HG02884 (cell line): ENCODE measurements at regions not wholly inside any gene's neighbourhood (a gene's known extent, or its start where the extent isn't known, plus 50 kb on each side); places are given as distances from the start of the nearest gene placed in this dataset.
"Not testable (repeated sequence)": the region's sequence is repeated elsewhere in the genome, so short reads cannot be mapped to it uniquely, and the experiment has no call there.

Experiments
- ATAC-seq: cut with Tn5 transposase; IDR thresholded peaks from one replicate; pipeline ENCODE4 v1.9.1; 2021; ENCODE audit warnings: mild to moderate bottlenecking, moderate library complexity; ENCODE audit not compliant: unreplicated experiment

DNA sequence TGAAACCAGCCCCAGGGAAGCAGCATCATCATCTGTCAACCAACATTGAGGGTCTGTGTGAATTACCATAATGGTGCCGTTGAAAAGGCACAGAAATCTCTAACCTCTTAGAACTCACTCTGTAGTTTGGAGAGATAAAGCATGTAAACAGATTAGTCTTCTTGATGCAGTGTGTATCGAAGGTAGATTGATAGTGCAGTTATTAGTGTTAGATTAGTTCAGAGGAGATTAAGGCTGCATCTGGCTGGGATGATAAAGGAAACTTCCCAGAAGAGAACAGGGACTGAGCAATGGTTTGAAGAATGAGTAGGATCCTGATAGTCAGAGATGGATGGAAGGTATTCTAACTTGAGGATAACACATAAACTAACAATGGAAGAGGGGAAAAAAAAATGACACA, 651.5 kb downstream of the TLE1 start:
- no peak for ATAC-seq

DNA sequence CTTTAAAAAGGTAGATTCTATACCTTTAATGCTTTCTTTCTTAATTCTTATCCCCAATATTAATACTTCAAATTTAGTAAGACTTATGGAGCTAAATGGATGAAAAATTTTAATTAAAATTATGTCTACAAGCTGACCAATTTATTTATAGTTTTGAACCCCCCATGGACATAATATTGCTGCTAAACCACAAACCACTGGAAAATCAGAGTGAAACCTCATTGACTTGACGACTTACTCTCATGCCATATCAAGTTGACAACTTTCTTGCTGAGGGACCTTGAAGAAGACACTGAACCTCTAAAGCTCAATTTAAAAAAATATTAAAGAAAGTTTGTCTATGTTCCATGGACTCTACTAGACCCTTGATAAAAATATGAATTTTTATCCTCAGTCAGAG, 653.7 kb downstream of the TLE1 start:
- ATAC-seq = no peak

DNA sequence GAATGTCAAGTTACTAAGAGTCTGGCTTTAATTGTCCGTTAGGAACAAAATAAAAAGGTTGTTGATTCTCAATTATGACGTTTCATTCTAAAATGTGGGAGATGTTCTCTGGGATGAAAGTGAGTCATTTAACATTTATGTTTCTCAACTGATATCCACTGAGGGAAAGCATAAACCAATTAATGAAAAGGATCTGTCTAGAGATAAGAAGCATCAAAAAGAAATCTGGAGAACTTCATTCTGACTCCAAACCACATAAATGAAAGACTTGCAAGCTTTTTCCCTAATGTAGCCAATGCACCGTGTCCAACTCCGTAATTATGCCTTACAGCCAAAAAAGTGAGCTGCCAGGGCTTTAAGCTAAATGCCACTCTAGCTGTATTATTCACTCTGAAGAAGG, 654.2 kb downstream of the TLE1 start:
- no peak for ATAC-seq

GRCh38 chr9:81032831-81033230, 656.5 kb downstream of the TLE1 start:
- no peak for ATAC-seq

GRCh38 chr9:81032030-81032572, 657.2 kb downstream of the TLE1 start:
- ATAC-seq = peak; percentile 50

- ATAC-seq = no peak
Observed at GRCh38 chr9:81031422-81032029, 657.8 kb downstream of the TLE1 start.

GRCh38 chr9:81030027-81030426, 659.3 kb downstream of the TLE1 start:
- no peak for ATAC-seq

DNA sequence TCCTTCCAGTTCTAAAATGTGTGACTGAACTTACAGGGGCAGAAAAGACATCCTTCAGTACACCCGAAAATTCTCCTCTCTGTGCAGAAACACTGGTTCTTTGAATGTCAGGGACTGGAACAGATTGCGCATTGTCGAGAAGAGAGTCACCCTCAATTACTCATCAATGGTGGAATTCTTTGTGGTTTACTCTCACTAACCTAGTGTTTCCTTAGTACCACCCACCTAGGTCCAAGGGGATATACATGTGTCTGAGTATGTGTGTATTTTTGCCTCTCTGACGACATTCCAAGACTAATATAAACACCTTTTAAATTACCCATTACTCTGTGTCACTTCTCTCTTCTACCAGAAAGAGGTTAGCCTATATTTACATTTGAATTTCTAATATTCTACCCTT, 660.8 kb downstream of the TLE1 start:
- ATAC-seq = no peak

- ATAC-seq = no peak
Observed at GRCh38 chr9:81022177-81022576, 667.2 kb downstream of the TLE1 start.

- not testable (repeated sequence) for ATAC-seq
Observed at GRCh38 chr9:81014945-81015344, 674.4 kb downstream of the TLE1 start.

DNA sequence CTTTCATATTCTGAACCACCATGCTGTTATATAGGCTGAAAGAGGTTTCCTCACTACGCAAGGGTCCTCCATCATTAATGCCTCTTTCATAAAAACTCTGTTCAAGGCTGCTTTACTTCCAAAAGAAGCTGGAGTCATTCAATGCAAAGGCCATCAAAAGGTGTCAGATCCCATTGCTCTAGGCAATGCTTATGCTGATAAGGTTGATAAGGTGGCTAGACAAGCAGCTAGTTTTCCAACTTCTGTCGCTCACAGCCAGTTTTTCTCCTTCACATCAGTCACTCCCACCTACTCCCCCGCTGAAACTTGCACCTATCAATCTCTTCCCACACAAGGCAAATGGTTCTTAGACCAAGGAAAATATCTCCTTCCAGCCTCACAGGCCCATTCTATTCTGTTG, 676.2 kb downstream of the TLE1 start:
- ATAC-seq = not testable (repeated sequence)

- no peak for ATAC-seq
Observed at GRCh38 chr9:81002906-81003305, 686.4 kb downstream of the TLE1 start.

DNA sequence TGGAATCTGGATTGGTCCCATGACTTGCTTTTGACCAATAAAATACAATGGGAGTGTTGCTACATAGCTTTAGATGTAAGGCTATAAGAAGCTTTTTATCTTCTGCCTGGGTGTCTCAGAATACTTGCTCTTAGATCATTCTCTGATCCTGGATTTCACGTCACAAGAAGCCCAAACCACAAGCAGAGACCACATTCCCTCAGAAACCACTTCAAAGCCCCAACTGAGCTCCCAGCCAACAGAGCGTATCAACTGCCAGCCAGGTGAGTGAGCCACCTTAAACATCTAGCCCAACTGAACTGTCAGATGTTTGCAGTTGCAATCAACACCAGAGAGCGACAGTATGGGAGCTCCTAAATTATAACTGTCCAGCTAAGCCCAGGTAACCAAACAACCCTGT, 687.1 kb downstream of the TLE1 start:
- no peak for ATAC-seq

GRCh38 chr9:80995759-80996158, 693.6 kb downstream of the TLE1 start:
- ATAC-seq = no peak

- no peak for ATAC-seq
Observed at GRCh38 chr9:80994892-80995291, 694.5 kb downstream of the TLE1 start.

- not testable (repeated sequence) for ATAC-seq
Observed at GRCh38 chr9:80985595-80985994, 703.8 kb downstream of the TLE1 start.

- ATAC-seq = no peak
Observed at GRCh38 chr9:80976403-80976802, 712.9 kb downstream of the TLE1 start.

DNA sequence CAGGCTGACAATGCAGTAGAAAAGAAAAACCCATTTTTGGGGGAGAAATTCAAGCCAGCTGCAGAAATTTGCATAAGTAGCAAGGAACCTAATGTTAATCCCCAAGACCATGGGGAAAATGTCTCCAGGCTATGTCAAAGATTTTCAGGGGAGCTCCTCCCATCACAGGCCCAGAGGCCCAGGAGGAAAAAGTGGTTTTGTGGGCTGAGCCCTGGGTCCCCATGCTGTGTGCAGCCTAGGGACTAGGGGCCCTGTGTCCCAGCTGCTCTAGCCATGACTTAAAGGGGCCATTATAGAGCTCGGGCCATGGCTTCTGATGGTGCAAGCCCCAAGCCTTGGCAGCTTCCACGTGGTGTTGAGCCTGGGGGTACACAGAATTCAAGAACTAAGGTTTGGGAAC, 719.0 kb downstream of the TLE1 start:
- not testable (repeated sequence) for ATAC-seq

- ATAC-seq = no peak
Observed at GRCh38 chr9:80968611-80969010, 720.7 kb downstream of the TLE1 start.

GRCh38 chr9:80964914-80965313, 724.4 kb downstream of the TLE1 start:
- no peak for ATAC-seq

DNA sequence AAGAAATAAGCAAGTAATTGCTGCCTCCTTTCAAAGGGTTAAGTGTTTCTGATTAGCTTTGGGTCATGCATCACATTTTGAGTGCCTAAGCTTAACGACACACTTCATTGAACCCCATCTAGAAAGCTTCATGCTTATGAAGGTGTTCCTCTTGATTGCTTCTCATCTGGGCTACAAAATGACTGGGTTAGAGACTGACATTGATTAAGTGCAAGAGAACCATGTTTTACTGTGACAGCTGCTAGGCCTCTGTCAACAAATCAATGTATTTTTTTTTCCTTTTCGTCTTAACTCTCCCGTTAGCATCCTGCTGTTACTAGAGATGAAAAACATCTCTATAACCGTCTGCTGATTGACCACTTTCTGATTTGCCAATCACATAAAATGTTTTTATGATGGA, 725.0 kb downstream of the TLE1 start:
- ATAC-seq = no peak

- no peak for ATAC-seq
Observed at GRCh38 chr9:80957801-80958200, 731.5 kb downstream of the TLE1 start.

DNA sequence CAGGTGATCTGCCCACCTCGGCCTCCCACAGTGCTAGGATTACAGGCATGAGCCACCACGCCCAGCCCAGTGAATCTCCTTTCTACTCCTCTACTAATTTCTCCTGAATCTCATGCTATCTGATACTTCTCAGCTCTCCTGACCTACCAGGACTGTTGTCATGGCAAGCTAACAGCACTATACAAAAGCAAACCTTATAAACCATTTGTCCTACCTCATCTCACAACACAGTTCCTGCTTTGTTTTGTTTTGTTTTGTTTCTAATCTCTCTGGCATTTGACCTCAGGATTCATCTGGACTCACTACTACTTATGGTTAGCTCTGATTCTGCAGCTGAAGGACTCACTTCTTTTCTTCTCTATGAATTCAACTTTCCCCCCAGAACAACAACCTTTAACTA, 734.8 kb downstream of the TLE1 start:
- ATAC-seq = no peak
